ENCODE measurements at regions not wholly inside any gene's neighbourhood (a gene's known extent, or its start where the extent isn't known, plus 50 kb on each side); places are given as distances from the start of the nearest gene placed in this dataset.

- Histone ChIP-seq H3K4me1 (replicated peaks in 1 of 2) (no peaks in the 10 kb centered on the region), H3K9me3 (replicated peaks in 1 of 3) (no peaks in the 10 kb centered on the region), H3K4me3 (no peak overlapping the region), H3K36me3 (replicated peaks in 1 of 2) (no peaks in the 10 kb centered on the region), H3K27ac (no peak overlapping the region), H3K27me3 (no peaks in the 10 kb centered on the region)
- 64 to 68% methylated on average over 2 of the region's 2 CpGs; no CpG with 5 or more reads in 2 of the 4 donors for WGBS, 4 donors
- no peak for DNase-seq
- intact Hi-C loops (cut with DNase I) = no loop called here
- no peak for TF ChIP-seq POLR2A (IDR thresholded peaks at IDR 0.05)
- TF ChIP-seq CTCF (IDR thresholded peaks at IDR 0.05) = no peak
Measured at GRCh38 chrY:21102507-21102906, 346.6 kb downstream of the RPS4Y2 start.

GRCh38 chrY:21103885-21104284 is 348.0 kb downstream of the RPS4Y2 start:
- H3K4me3 ChIP-seq = no peak overlapping the region
- no peaks in the 10 kb centered on the region for H3K4me1 ChIP-seq (replicated peaks in 1 of 2)
- H3K27me3 ChIP-seq = no peaks in the 10 kb centered on the region
- no peaks in the 10 kb centered on the region for H3K9me3 ChIP-seq (replicated peaks in 1 of 3)
- WGBS, 4 donors = 72 to 75% methylated on average over 2 of the region's 2 CpGs; no CpG with 5 or more reads in 2 of the 4 donors
- intact Hi-C loops (cut with DNase I) = no loop called here
- H3K36me3 ChIP-seq (replicated peaks in 1 of 2) = no peaks in the 10 kb centered on the region
- no peak for DNase-seq
- no peak for TF ChIP-seq CTCF (IDR thresholded peaks at IDR 0.05)
- no peak for TF ChIP-seq POLR2A (IDR thresholded peaks at IDR 0.05)
- H3K27ac ChIP-seq = no peak overlapping the region

GRCh38 chrY:21105529-21105928 is 349.6 kb downstream of the RPS4Y2 start:
- H3K4me1 ChIP-seq (replicated peaks in 1 of 2) = no peaks in the 10 kb centered on the region
- no peak for TF ChIP-seq POLR2A (IDR thresholded peaks at IDR 0.05)
- no peak for TF ChIP-seq CTCF (IDR thresholded peaks at IDR 0.05)
- intact Hi-C loops (cut with DNase I) = no loop called here
- H3K36me3 ChIP-seq (replicated peaks in 1 of 2) = no peaks in the 10 kb centered on the region
- H3K4me3 ChIP-seq = no peak overlapping the region
- no peak overlapping the region for H3K27ac ChIP-seq
- H3K9me3 ChIP-seq (replicated peaks in 1 of 3) = no peaks in the 10 kb centered on the region
- WGBS, 4 donors = 54 to 63% methylated on average over 1 of the region's 1 CpG; no CpG with 5 or more reads in 2 of the 4 donors
- H3K27me3 ChIP-seq = no peaks in the 10 kb centered on the region
- no peak for DNase-seq

GRCh38 chrY:21111313-21111712 is 355.4 kb downstream of the RPS4Y2 start:
- Histone ChIP-seq H3K4me3 (no peak overlapping the region), H3K27me3 (no peaks in the 10 kb centered on the region), H3K36me3 (replicated peaks in 1 of 2) (no peaks in the 10 kb centered on the region), H3K9me3 (replicated peaks in 1 of 3) (no peaks in the 10 kb centered on the region), H3K27ac (no peak overlapping the region), H3K4me1 (replicated peaks in 1 of 2) (no peaks in the 10 kb centered on the region)
- WGBS, 4 donors = 47 to 73% methylated on average over 1 of the region's 1 CpG; no CpG with 5 or more reads in 2 of the 4 donors
- intact Hi-C loops (cut with DNase I) = no loop called here
- TF ChIP-seq POLR2A (IDR thresholded peaks at IDR 0.05) = no peak
- no peak for TF ChIP-seq CTCF (IDR thresholded peaks at IDR 0.05)
- no peak for DNase-seq
